H9 (cell line): ENCODE measurements at regions not wholly inside any gene's neighbourhood (a gene's known extent, or its start where the extent isn't known, plus 50 kb on each side); places are given as distances from the start of the nearest gene placed in this dataset.

Experiments
- DNase-seq: peaks from one replicate; pipeline ENCODE4 v3.0.0-alpha.2; 2017
- H2AFZ ChIP-seq: one replicate; pipeline ENCODE4 v1.6.1; 2013; ENCODE audit warnings: mild to moderate bottlenecking, low read length, control low read depth, moderate library complexity
- H2AK5ac ChIP-seq: 2 replicates; pipeline ENCODE4 v1.6.1; 2013; ENCODE audit warnings: low read length, control low read depth, mixed read lengths; ENCODE audit not compliant: insufficient read length
- H2BK120ac ChIP-seq: one replicate; pipeline ENCODE4 v1.6.1; 2013; ENCODE audit warnings: low read depth, mild to moderate bottlenecking, low read length, control low read depth, inconsistent platforms; ENCODE audit not compliant: poor library complexity, severe bottlenecking
- H2BK12ac ChIP-seq: 2 replicates; pipeline ENCODE4 v1.6.1; 2013; ENCODE audit warnings: low read length, control low read depth, mixed read lengths, low read depth; ENCODE audit not compliant: insufficient read length
- H2BK15ac ChIP-seq: 2 replicates; pipeline ENCODE4 v1.6.1; 2013; ENCODE audit warnings: low read depth, low read length, control low read depth
- H2BK20ac ChIP-seq: one replicate; pipeline ENCODE4 v1.6.1; 2013; ENCODE audit warnings: low read depth, mild to moderate bottlenecking, low read length, control low read depth, inconsistent platforms; ENCODE audit not compliant: poor library complexity, severe bottlenecking
- H2BK5ac ChIP-seq: 2 replicates; pipeline ENCODE4 v1.6.1; 2013; ENCODE audit warnings: low read length, control low read depth, mixed read lengths; ENCODE audit not compliant: insufficient read length
- H3K14ac ChIP-seq: 2 replicates; pipeline ENCODE4 v1.6.1; 2013; ENCODE audit warnings: low read length, control low read depth; ENCODE audit not compliant: insufficient read depth
- H3K18ac ChIP-seq: 2 replicates; pipeline ENCODE4 v1.6.1; 2013; ENCODE audit warnings: low read depth, mild to moderate bottlenecking, mixed read lengths, low read length, control low read depth; ENCODE audit not compliant: insufficient read length
- H3K23ac ChIP-seq: 2 replicates; pipeline ENCODE4 v1.6.1; 2013; ENCODE audit warnings: low read length, control low read depth, mixed read lengths, low read depth; ENCODE audit not compliant: insufficient read length
- H3K23me2 ChIP-seq: 2 replicates; pipeline ENCODE4 v1.6.1; 2013; ENCODE audit warnings: low read depth, mild to moderate bottlenecking, mixed read lengths, low read length, control low read depth; ENCODE audit not compliant: insufficient read length, poor library complexity, severe bottlenecking
- H3K27ac ChIP-seq: 2 replicates; pipeline ENCODE4 v1.5.1; 2013; ENCODE audit warnings: low read length, control low read depth, mixed read lengths, low read depth; ENCODE audit not compliant: insufficient read length
- H3K27me3 ChIP-seq: 2 replicates; pipeline ENCODE4 v1.6.1; 2013; ENCODE audit warnings: low read length, control low read depth, inconsistent platforms; ENCODE audit not compliant: insufficient read depth
- H3K4ac ChIP-seq: 2 replicates; pipeline ENCODE4 v1.6.1; 2013; ENCODE audit warnings: low read depth, mild to moderate bottlenecking, control low read depth, inconsistent platforms, low read length, moderate library complexity
- H3K4me1 ChIP-seq: 2 replicates; pipeline ENCODE4 v1.6.1; 2013; ENCODE audit warnings: low read length, control low read depth, inconsistent platforms; ENCODE audit not compliant: insufficient read depth
- H3K4me2 ChIP-seq: 2 replicates; pipeline ENCODE4 v1.6.1; 2013; ENCODE audit warnings: low read length, control low read depth, mixed read lengths; ENCODE audit not compliant: insufficient read length, insufficient read depth
- H3K56ac ChIP-seq: 2 replicates; pipeline ENCODE4 v1.6.1; 2013; ENCODE audit warnings: low read depth, mild to moderate bottlenecking, mixed read lengths, low read length, control low read depth; ENCODE audit not compliant: insufficient read length
- H3K79me1 ChIP-seq: 2 replicates; pipeline ENCODE4 v1.6.1; 2013; ENCODE audit warnings: low read depth, mild to moderate bottlenecking, moderate library complexity, low read length, control low read depth, inconsistent platforms; ENCODE audit not compliant: insufficient read depth, poor library complexity, severe bottlenecking
- H3K79me2 ChIP-seq: 2 replicates; pipeline ENCODE4 v1.6.1; 2013; ENCODE audit warnings: low read length, control low read depth, inconsistent platforms; ENCODE audit not compliant: insufficient read depth
- H3K9ac ChIP-seq: 2 replicates; pipeline ENCODE4 v1.6.1; 2013; ENCODE audit warnings: low read length, control low read depth, mixed read lengths; ENCODE audit not compliant: insufficient read length; ENCODE audit errors: extremely low read depth
- H3K9me3 ChIP-seq: one replicate; pipeline ENCODE4 v1.6.1; 2013; ENCODE audit warnings: low read depth, low read length, inconsistent platforms; ENCODE audit not compliant: control insufficient read depth
- H3T11ph ChIP-seq: one replicate; pipeline ENCODE4 v1.6.1; 2013; ENCODE audit warnings: mild to moderate bottlenecking, low read length, control low read depth, inconsistent platforms
- H4K20me1 ChIP-seq: one replicate; pipeline ENCODE4 v1.6.1; 2013; ENCODE audit not compliant: control insufficient read depth, insufficient read length, insufficient read depth
- H4K5ac ChIP-seq: 2 replicates; pipeline ENCODE4 v1.6.1; 2013; ENCODE audit warnings: low read depth, mild to moderate bottlenecking, mixed read lengths, low read length, control low read depth; ENCODE audit not compliant: insufficient read length
- H4K8ac ChIP-seq: replicated peaks from 2 replicates; pipeline ENCODE4 v1.6.1; 2013; ENCODE audit warnings: low read length, control low read depth, mixed read lengths, low read depth; ENCODE audit not compliant: insufficient read length
- H4K91ac ChIP-seq: 2 replicates; pipeline ENCODE4 v1.6.1; 2013; ENCODE audit warnings: low read depth, mild to moderate bottlenecking, moderate library complexity, mixed read lengths, low read length, control low read depth; ENCODE audit not compliant: insufficient read length
- H3K27ac Mint-ChIP-seq, 3 experiments: 2 replicates in 2 of 3; 3 replicates in 1 of 3; pipeline ENCODE4 v1.8.0; 2020 to 2021; ENCODE audit warnings: mixed read lengths in 3 of 3, mild to moderate bottlenecking in 1 of 3, moderate library complexity in 1 of 3
- H3K27me3 Mint-ChIP-seq: 2 replicates; pipeline ENCODE4 v1.8.0; 2021; ENCODE audit warnings: low read depth, mild to moderate bottlenecking, moderate library complexity, mixed read lengths
- H3K36me3 Mint-ChIP-seq, 3 experiments: 2 replicates in 2 of 3; 3 replicates in 1 of 3; pipeline ENCODE4 v1.8.0; 2020 to 2021; ENCODE audit warnings: low read depth in 3 of 3, mixed read lengths in 3 of 3; ENCODE audit not compliant: insufficient read depth in 1 of 3
- H3K4me1 Mint-ChIP-seq, 2 experiments: 2 replicates each; pipeline ENCODE4 v1.8.0; 2020; ENCODE audit warnings: mixed read lengths in 2 of 2
- H3K4me3 Mint-ChIP-seq, 2 experiments: 2 replicates in 1 of 2; 3 replicates in 1 of 2; pipeline ENCODE4 v1.8.0; 2020 to 2021; ENCODE audit warnings: mild to moderate bottlenecking in 2 of 2, mixed read lengths in 2 of 2, moderate library complexity in 1 of 2
- H3K9me3 Mint-ChIP-seq, 2 experiments: 2 replicates in 1 of 2; 3 replicates in 1 of 2; pipeline ENCODE4 v1.8.0; 2020; ENCODE audit warnings: mild to moderate bottlenecking in 2 of 2, mixed read lengths in 2 of 2, moderate library complexity in 1 of 2
- WGBS: extraction: QIAGEN DNeasy Blood & Tissue Kit; methylation state at CpG from one replicate; pipeline ENCODE4 v1.1.7; 2013; ENCODE audit warnings: missing lambda C conversion rate, low lambda C conversion rate, mixed read lengths; ENCODE audit not compliant: insufficient read length; ENCODE audit errors: extremely low coverage; 5-methylcytosine and 5-hydroxymethylcytosine counted together
- TF ChIP-seq, protein P1 (sequence below): fragments of 200-600 bp; sonication (generic); conservative IDR thresholded peaks from 3 replicates; pipeline ENCODE4 v1.8.0; 2021; ENCODE audit warnings: antibody characterized with exemption, mild to moderate bottlenecking

DNA sequence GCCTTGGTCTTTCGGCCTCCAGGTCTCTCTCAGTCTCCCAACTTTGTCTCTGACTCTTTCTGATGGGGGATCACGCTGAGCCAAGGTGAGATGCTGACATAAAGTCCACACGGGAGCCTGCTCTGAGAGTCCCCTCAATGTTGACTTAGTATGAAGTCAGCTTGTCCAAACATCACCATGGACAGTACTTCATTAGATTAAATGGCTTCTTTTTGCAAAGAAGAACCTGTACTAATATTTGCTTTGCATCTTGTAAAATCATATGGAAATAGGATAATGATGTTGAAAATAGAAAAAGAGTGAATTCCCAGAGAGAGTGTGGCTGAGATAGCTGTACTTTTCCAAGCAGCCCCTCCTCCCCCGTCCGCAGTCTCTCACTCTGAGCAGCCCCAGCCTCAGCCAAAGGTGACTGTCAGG, 56.7 kb upstream of the SIAH1 start:
- Histone ChIP-seq H3K9me3 (no peaks in the 10 kb centered on the region), H3K4me2 (no peak overlapping the region), H4K5ac (no peak overlapping the region), H3K27ac (no peak overlapping the region), H3T11ph (no peak overlapping the region), H3K18ac (no peak overlapping the region), H2AFZ (no peak overlapping the region), H4K20me1 (no peaks in the 10 kb centered on the region), H3K9ac (no peak overlapping the region), H3K23me2 (no peaks in the 10 kb centered on the region), H2BK12ac (no peak overlapping the region), H3K4me1 (no peaks in the 10 kb centered on the region; the same call in 1 of the 2 replicates), H3K79me2 (no peaks in the 10 kb centered on the region), H3K56ac (no peak overlapping the region), H4K91ac (no peak overlapping the region), H3K79me1 (no peaks in the 10 kb centered on the region), H2BK5ac (no peak overlapping the region), H3K14ac (no peak overlapping the region), H2BK15ac (no peak overlapping the region), H2AK5ac (no peak overlapping the region), H3K23ac (no peak overlapping the region), H4K8ac (no peak overlapping the region), H2BK20ac (no peak overlapping the region), H2BK120ac (no peak overlapping the region), H3K4ac (no peak overlapping the region), H3K27me3 (no peaks in the 10 kb centered on the region)
- no CpG with 5 or more reads among the region's 5 CpGs for WGBS
- TF ChIP-seq, protein P1, sequence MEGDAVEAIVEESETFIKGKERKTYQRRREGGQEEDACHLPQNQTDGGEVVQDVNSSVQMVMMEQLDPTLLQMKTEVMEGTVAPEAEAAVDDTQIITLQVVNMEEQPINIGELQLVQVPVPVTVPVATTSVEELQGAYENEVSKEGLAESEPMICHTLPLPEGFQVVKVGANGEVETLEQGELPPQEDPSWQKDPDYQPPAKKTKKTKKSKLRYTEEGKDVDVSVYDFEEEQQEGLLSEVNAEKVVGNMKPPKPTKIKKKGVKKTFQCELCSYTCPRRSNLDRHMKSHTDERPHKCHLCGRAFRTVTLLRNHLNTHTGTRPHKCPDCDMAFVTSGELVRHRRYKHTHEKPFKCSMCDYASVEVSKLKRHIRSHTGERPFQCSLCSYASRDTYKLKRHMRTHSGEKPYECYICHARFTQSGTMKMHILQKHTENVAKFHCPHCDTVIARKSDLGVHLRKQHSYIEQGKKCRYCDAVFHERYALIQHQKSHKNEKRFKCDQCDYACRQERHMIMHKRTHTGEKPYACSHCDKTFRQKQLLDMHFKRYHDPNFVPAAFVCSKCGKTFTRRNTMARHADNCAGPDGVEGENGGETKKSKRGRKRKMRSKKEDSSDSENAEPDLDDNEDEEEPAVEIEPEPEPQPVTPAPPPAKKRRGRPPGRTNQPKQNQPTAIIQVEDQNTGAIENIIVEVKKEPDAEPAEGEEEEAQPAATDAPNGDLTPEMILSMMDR, result no peak
- H3K27ac Mint-ChIP-seq, result no peak overlapping the region
- no peaks in the 10 kb centered on the region for H3K36me3 Mint-ChIP-seq
- no peaks in the 10 kb centered on the region for H3K9me3 Mint-ChIP-seq
- DNase-seq, result no peak
- no peak overlapping the region for H3K4me3 Mint-ChIP-seq
- peaks cover 13 to 14% of the 10 kb centered on the region in 2 experiments for H3K4me1 Mint-ChIP-seq
- H3K27me3 Mint-ChIP-seq, result peaks cover 2% of the 10 kb centered on the region; the same call in 1 of the 2 replicates
